Endometrium (tissue), 2 donors: ENCODE measurements at regions not wholly inside any gene's neighbourhood (a gene's known extent, or its start where the extent isn't known, plus 50 kb on each side); places are given as distances from the start of the nearest gene placed in this dataset.
"Not testable (repeated sequence)": the region's sequence is repeated elsewhere in the genome, so short reads cannot be mapped to it uniquely, and the experiment has no call there.

ENCODE experiments used
- FAIRE-seq: peaks from 2 replicates; lab custom pipeline; 2012; peaks lifted over from hg19 to GRCh38; lab: Jason Lieb, UNC
- donor health status: control.
- donor health status: control.

- FAIRE-seq: no peak
Measured at GRCh38 chr7:138370956-138371355, 89.1 kb upstream of the TRIM24 start.

GRCh38 chr7:138374119-138374693 is 85.9 kb upstream of the TRIM24 start:
- FAIRE-seq: no peak

GRCh38 chr7:138377306-138377705 is 82.8 kb upstream of the TRIM24 start:
- FAIRE-seq: no peak

GRCh38 chr7:138378741-138379559 is 81.1 kb upstream of the TRIM24 start:
- no peak for FAIRE-seq

GRCh38 chr7:138382862-138383565 is 77.0 kb upstream of the TRIM24 start:
- FAIRE-seq: no peak

GRCh38 chr7:138386821-138387220 is 73.2 kb upstream of the TRIM24 start:
- FAIRE-seq: no peak

- FAIRE-seq: no peak
Measured at GRCh38 chr7:138387755-138388475, 72.1 kb upstream of the TRIM24 start.

- FAIRE-seq: no peak
Measured at GRCh38 chr7:138388673-138389491, 71.2 kb upstream of the TRIM24 start.

GRCh38 chr7:138395763-138396162 is 64.3 kb upstream of the TRIM24 start:
- FAIRE-seq: no peak

- no peak for FAIRE-seq
Measured at GRCh38 chr7:138396251-138397070, 63.6 kb upstream of the TRIM24 start.

- FAIRE-seq: not testable (repeated sequence)
Measured at GRCh38 chr7:138397071-138397433, 63.0 kb upstream of the TRIM24 start.

GRCh38 chr7:138398857-138399256 is 61.2 kb upstream of the TRIM24 start:
- no peak for FAIRE-seq

GRCh38 chr7:138400400-138400886 is 59.6 kb upstream of the TRIM24 start:
- FAIRE-seq: no peak

GRCh38 chr7:138402749-138403148 is 57.3 kb upstream of the TRIM24 start:
- FAIRE-seq: no peak

- no peak for FAIRE-seq
Measured at GRCh38 chr7:138405496-138405895, 54.6 kb upstream of the TRIM24 start.

- FAIRE-seq: no peak
Measured at GRCh38 chr7:138407792-138408191, 52.3 kb upstream of the TRIM24 start.
